ENCODE measurements at regions not wholly inside any gene's neighbourhood (a gene's known extent, or its start where the extent isn't known, plus 50 kb on each side); places are given as distances from the start of the nearest gene placed in this dataset.
A peak's percentile ranks its signal among the peaks of the same experiment; 100 is the strongest.

GRCh38 chr5:93929131-93929530 is 187.7 kb upstream of the POU5F2 start:
- no peak for DNase-seq (ENCODE audit: low spot score)

- DNase-seq (ENCODE audit: low spot score), result peak; percentile 7
Observed at GRCh38 chr5:93926831-93927620, 185.6 kb upstream of the POU5F2 start.

GRCh38 chr5:93925321-93925720 is 183.9 kb upstream of the POU5F2 start:
- DNase-seq (ENCODE audit: low spot score), result peak; percentile 54

GRCh38 chr5:93924628-93925027 is 183.2 kb upstream of the POU5F2 start:
- DNase-seq (ENCODE audit: low spot score), result no peak

GRCh38 chr5:93922551-93922950 is 181.2 kb upstream of the POU5F2 start:
- no peak for DNase-seq (ENCODE audit: low spot score)

GRCh38 chr5:93921001-93921400 is 179.6 kb upstream of the POU5F2 start:
- no peak for DNase-seq (ENCODE audit: low spot score)

GRCh38 chr5:93916872-93917271 is 175.5 kb upstream of the POU5F2 start:
- no peak for DNase-seq (ENCODE audit: low spot score)

- peak; percentile 63 for DNase-seq (ENCODE audit: low spot score)
Observed at GRCh38 chr5:93915142-93915553, 173.7 kb upstream of the POU5F2 start.

- DNase-seq (ENCODE audit: low spot score), result no peak
Observed at GRCh38 chr5:93911609-93912008, 170.2 kb upstream of the POU5F2 start.

- no peak for DNase-seq (ENCODE audit: low spot score)
Observed at GRCh38 chr5:93909356-93909755, 168.0 kb upstream of the POU5F2 start.

- DNase-seq (ENCODE audit: low spot score), result no peak
Observed at GRCh38 chr5:93904917-93905316, 163.5 kb upstream of the POU5F2 start.

GRCh38 chr5:93902288-93902687 is 160.9 kb upstream of the POU5F2 start:
- no peak for DNase-seq (ENCODE audit: low spot score)

- DNase-seq (ENCODE audit: low spot score), result peak; percentile 7
Observed at GRCh38 chr5:93899026-93899600, 157.7 kb upstream of the POU5F2 start.

GRCh38 chr5:93894601-93895354 is 153.4 kb upstream of the POU5F2 start:
- DNase-seq (ENCODE audit: low spot score), result peak; percentile 22

GRCh38 chr5:93893075-93893474 is 151.7 kb upstream of the POU5F2 start:
- no peak for DNase-seq (ENCODE audit: low spot score)

- no peak for DNase-seq (ENCODE audit: low spot score)
Observed at GRCh38 chr5:93892481-93892880, 151.1 kb upstream of the POU5F2 start.

- DNase-seq (ENCODE audit: low spot score), result no peak
Observed at GRCh38 chr5:93891491-93892480, 150.4 kb upstream of the POU5F2 start.

- no peak for DNase-seq (ENCODE audit: low spot score)
Observed at GRCh38 chr5:93890657-93891056, 149.3 kb upstream of the POU5F2 start.

- no peak for DNase-seq (ENCODE audit: low spot score)
Observed at GRCh38 chr5:93887678-93888077, 146.3 kb upstream of the POU5F2 start.

- DNase-seq (ENCODE audit: low spot score), result peak; percentile 15
Observed at GRCh38 chr5:93886917-93887361, 145.5 kb upstream of the POU5F2 start.

- DNase-seq (ENCODE audit: low spot score), result no peak
Observed at GRCh38 chr5:93886098-93886806, 144.9 kb upstream of the POU5F2 start.

Measured in kidney tubule cell (primary cell).